ENCODE measurements at regions not wholly inside any gene's neighbourhood (a gene's known extent, or its start where the extent isn't known, plus 50 kb on each side); places are given as distances from the start of the nearest gene placed in this dataset.

GRCh38 chr14:40129159-40129558 is 696.9 kb upstream of the FBXO33 start:
- H4K8ac ChIP-seq (replicated peaks; ENCODE audit: insufficient read length, low read depth, low read length): no peak overlapping the region
- H3K4ac ChIP-seq (ENCODE audit: low read depth, low read length): no peak overlapping the region
- H3T11ph ChIP-seq (ENCODE audit: low read length): no peak overlapping the region
- no peak overlapping the region for H3K27ac ChIP-seq (ENCODE audit: insufficient read length, low read depth, low read length)
- no peak for DNase-seq
- H4K20me1 ChIP-seq (ENCODE audit: control insufficient read depth, insufficient read depth, insufficient read length): no peaks in the 10 kb centered on the region
- H2AK5ac ChIP-seq (ENCODE audit: insufficient read length, low read length): no peak overlapping the region
- no peak overlapping the region for H2BK12ac ChIP-seq (ENCODE audit: insufficient read length, low read depth, low read length)
- H2BK15ac ChIP-seq (ENCODE audit: low read depth, low read length): no peak overlapping the region
- H3K9ac ChIP-seq (ENCODE audit: extremely low read depth, insufficient read length, low read length): no peak overlapping the region
- H3K23me2 ChIP-seq (ENCODE audit: insufficient read length, low read depth, low read length, poor library complexity, severe bottlenecking): no peaks in the 10 kb centered on the region
- no peaks in the 10 kb centered on the region for H3K79me1 ChIP-seq (ENCODE audit: insufficient read depth, low read depth, low read length, poor library complexity, severe bottlenecking)
- TF ChIP-seq CTCF (conservative IDR thresholded peaks at IDR 0.05): no peak
- H2BK5ac ChIP-seq (ENCODE audit: insufficient read length, low read length): no peak overlapping the region
- H3K4me1 ChIP-seq (ENCODE audit: insufficient read depth, low read length): no peaks in the 10 kb centered on the region
- no peaks in the 10 kb centered on the region for H3K4me1 Mint-ChIP-seq
- H2AFZ ChIP-seq (ENCODE audit: low read length): no peak overlapping the region
- H3K27ac Mint-ChIP-seq: no peak overlapping the region
- H3K14ac ChIP-seq (ENCODE audit: insufficient read depth, low read length): no peak overlapping the region
- no peak overlapping the region for H2BK120ac ChIP-seq (ENCODE audit: low read depth, low read length, poor library complexity, severe bottlenecking)
- H2BK20ac ChIP-seq (ENCODE audit: low read depth, low read length, poor library complexity, severe bottlenecking): no peak overlapping the region
- H3K18ac ChIP-seq (ENCODE audit: insufficient read length, low read depth, low read length): no peak overlapping the region
- no peak overlapping the region for H4K91ac ChIP-seq (ENCODE audit: insufficient read length, low read depth, low read length)
- peaks cover 0 to 3% (median 0%) of the 10 kb centered on the region in 3 experiments; a peak in 2 of 7 replicates for H3K36me3 Mint-ChIP-seq (ENCODE audit: insufficient read depth in 1 of 3, low read depth in 3 of 3)
- no peak overlapping the region for H3K23ac ChIP-seq (ENCODE audit: insufficient read length, low read depth, low read length)
- no peak overlapping the region for H3K56ac ChIP-seq (ENCODE audit: insufficient read length, low read depth, low read length)
- H3K9me3 Mint-ChIP-seq: peaks cover 4 to 6% of the 10 kb centered on the region in 2 experiments; a peak in 3 of 5 replicates
- no peaks in the 10 kb centered on the region for H3K9me3 ChIP-seq (ENCODE audit: control insufficient read depth, low read depth, low read length)
- no peak overlapping the region for H4K5ac ChIP-seq (ENCODE audit: insufficient read length, low read depth, low read length)
- no peaks in the 10 kb centered on the region for H3K79me2 ChIP-seq (ENCODE audit: insufficient read depth, low read length)
- no peak overlapping the region for H3K4me3 Mint-ChIP-seq
- H3K27me3 ChIP-seq (ENCODE audit: insufficient read depth, low read length): no peaks in the 10 kb centered on the region
- H3K27me3 Mint-ChIP-seq (ENCODE audit: low read depth): no peaks in the 10 kb centered on the region
- no peak overlapping the region for H3K4me2 ChIP-seq (ENCODE audit: insufficient read depth, insufficient read length, low read length)
